B cell (primary cell): ENCODE measurements at regions not wholly inside any gene's neighbourhood (a gene's known extent, or its start where the extent isn't known, plus 50 kb on each side); places are given as distances from the start of the nearest gene placed in this dataset.

ENCODE experiments used
- ATAC-seq: fragments of 200-7000 bp; cut with Tn5 transposase; one replicate; pipeline ENCODE4 v1.10.0; 2021; ENCODE audit warnings: low read depth, mild to moderate bottlenecking, moderate number of reproducible peaks, moderate library complexity
- CTCF ChIA-PET: fragments of 350-600 bp; sonication (Branson Sonifier 250); formaldehyde crosslinking; loops from one replicate; lab custom pipeline; 2021; ENCODE audit warnings: antibody characterized with exemption, inconsistent platforms; lab: Charles Lee
- POLR2A ChIA-PET: fragments of 350-600 bp; sonication (Branson Sonifier 250); formaldehyde crosslinking; loops from one replicate; lab custom pipeline; 2021; ENCODE audit warnings: antibody characterized with exemption; lab: Charles Lee
- DNase-seq: peaks from one replicate; pipeline ENCODE4 v3.0.0; 2013
- H2AFZ ChIP-seq: 2 replicates; pipeline ENCODE4 v1.6.1; 2012; ENCODE audit warnings: mild to moderate bottlenecking, low read depth, low read length; ENCODE audit not compliant: insufficient read depth, poor library complexity, severe bottlenecking
- H3K27ac ChIP-seq, 2 donors: 1 replicate in 1 of 2; 2 replicates in 1 of 2; pipeline ENCODE4 v1.5.1; 2012 to 2013; ENCODE audit warnings: low read length in 2 of 2, mild to moderate bottlenecking in 2 of 2, moderate library complexity in 1 of 2
- H3K27me3 ChIP-seq, 4 experiments: fragments of 200-600 bp in 1 of 4; sonication (generic) in 1 of 4; replicated peaks in 1 of 4; 1 replicate in 2 of 4; 2 replicates in 2 of 4; pipeline versions ENCODE4 v1.6.1 to v1.7.0; 2013 to 2016; ENCODE audit warnings: low read length in 3 of 4, mild to moderate bottlenecking in 2 of 4, mixed read lengths in 1 of 4, moderate library complexity in 1 of 4; ENCODE audit not compliant: insufficient read depth in 4 of 4, control insufficient read depth in 3 of 4; ENCODE audit errors: control extremely low read depth in 1 of 4
- H3K36me3 ChIP-seq, 2 experiments: replicated peaks in 1 of 2; 1 replicate in 1 of 2; 2 replicates in 1 of 2; pipeline versions ENCODE4 v1.6.1 to v1.7.1; 2013; ENCODE audit warnings: low read length in 1 of 2; ENCODE audit not compliant: insufficient read depth in 2 of 2, control insufficient read depth in 1 of 2; ENCODE audit errors: control extremely low read depth in 1 of 2, extremely low read depth in 1 of 2
- H3K4me1 ChIP-seq, 2 donors: fragments of 200-600 bp in 1 of 2; sonication (generic) in 1 of 2; 1 replicate in 1 of 2; 2 replicates in 1 of 2; pipeline versions ENCODE4 v1.5.1 to v1.6.1; 2013 to 2017; ENCODE audit warnings: low read length in 2 of 2; ENCODE audit not compliant: control insufficient read depth in 2 of 2, insufficient read depth in 2 of 2
- H3K4me2 ChIP-seq: replicated peaks from 2 replicates; pipeline ENCODE3; 2012; ENCODE audit warnings: mild to moderate bottlenecking, low read depth, low read length; ENCODE audit not compliant: poor library complexity, severe bottlenecking
- H3K4me3 ChIP-seq, 5 experiments: fragments of 200-600 bp in 1 of 5; sonication (generic) in 1 of 5; 1 replicate in 3 of 5; 2 replicates in 2 of 5; pipeline versions ENCODE4 v1.5.1 to v1.7.0; 2011 to 2016; ENCODE audit warnings: low read length in 4 of 5, mild to moderate bottlenecking in 4 of 5, low read depth in 2 of 5, control low read depth in 1 of 5, moderate library complexity in 1 of 5; ENCODE audit not compliant: insufficient read depth in 1 of 5; ENCODE audit errors: control extremely low read depth in 1 of 5, extremely low read depth in 1 of 5
- H3K79me2 ChIP-seq: fragments of 200-600 bp; sonication (generic); one replicate; pipeline ENCODE4 v1.6.0; 2016; ENCODE audit warnings: low read length; ENCODE audit not compliant: control insufficient read depth, insufficient read depth
- H3K9ac ChIP-seq: fragments of 200-600 bp; sonication (generic); 2 replicates; pipeline ENCODE4 v1.6.1; 2017; ENCODE audit warnings: mild to moderate bottlenecking, low read length, moderate library complexity
- H3K9me3 ChIP-seq, 3 donors: one replicate each; pipeline versions ENCODE4 v1.6.1 to v1.7.1; 2013; ENCODE audit warnings: low read length in 2 of 3; ENCODE audit not compliant: control insufficient read depth in 2 of 3, insufficient read depth in 1 of 3; ENCODE audit errors: control extremely low read depth in 1 of 3
- H4K20me1 ChIP-seq: 2 replicates; pipeline ENCODE4 v1.6.0; 2012; ENCODE audit warnings: mild to moderate bottlenecking, low read length; ENCODE audit not compliant: insufficient read depth, control insufficient read depth, poor library complexity, severe bottlenecking
- H3K27ac Mint-ChIP-seq: one replicate; pipeline ENCODE4 v1.8.0; 2021; ENCODE audit warnings: mixed read lengths
- H3K27me3 Mint-ChIP-seq: one replicate; pipeline ENCODE4 v1.8.0; 2021; ENCODE audit warnings: mixed read lengths
- H3K4me1 Mint-ChIP-seq: one replicate; pipeline ENCODE4 v1.8.0; 2021; ENCODE audit warnings: mixed read lengths
- H3K4me3 Mint-ChIP-seq: one replicate; pipeline ENCODE4 v1.8.0; 2021; ENCODE audit warnings: mixed read lengths
- H3K9me3 Mint-ChIP-seq: one replicate; pipeline ENCODE4 v1.8.0; 2022; ENCODE audit warnings: mixed read lengths; ENCODE audit not compliant: insufficient read depth
- CTCF ChIP-seq: fragments of 200-600 bp; IDR thresholded peaks from one replicate; pipeline ENCODE4 v1.8.0; 2022; ENCODE audit warnings: antibody characterized with exemption, mild to moderate bottlenecking
- EZH2 ChIP-seq: IDR thresholded peaks from 2 replicates; pipeline ENCODE4 v1.6.1; 2012; ENCODE audit warnings: borderline replicate concordance, low read depth, mild to moderate bottlenecking, moderate library complexity, low read length; ENCODE audit not compliant: insufficient read depth, poor library complexity, severe bottlenecking
- WGBS: methylation state at CpG from one replicate; pipeline ENCODE4 v1.1.5; 2013; ENCODE audit warnings: missing lambda C conversion rate; ENCODE audit not compliant: insufficient coverage; 5-methylcytosine and 5-hydroxymethylcytosine counted together
- intact Hi-C: fragments of 100-400 bp; cut with micrococcal nuclease; formaldehyde crosslinking; loops from one replicate; pipeline ENCODE4 v1.10.0; 2022

GRCh38 chr7:1323178-1324027 is 90.7 kb downstream of the UNCX start:
- Histone ChIP-seq H3K4me2 (no peak overlapping the region), H2AFZ (no peak overlapping the region), H3K79me2 (no peaks in the 10 kb centered on the region), H4K20me1 (no peaks in the 10 kb centered on the region), H3K9me3 (peaks cover 0 to 8% (median 0%) of the 10 kb centered on the region in 3 donors), H3K4me3 (no peak overlapping the region), H3K9ac (no peak overlapping the region), H3K27me3 (peaks cover 0 to 8% (median 0%) of the 10 kb centered on the region in 4 experiments), H3K36me3 (no peaks in the 10 kb centered on the region), H3K27ac (no peak overlapping the region), H3K4me1 (no peaks in the 10 kb centered on the region)
- H3K4me3 Mint-ChIP-seq, result no peak overlapping the region
- TF ChIP-seq CTCF (no peak), EZH2 (no peak)
- DNase-seq, result no peak
- no peaks in the 10 kb centered on the region for H3K4me1 Mint-ChIP-seq
- H3K27me3 Mint-ChIP-seq, result peaks cover 4% of the 10 kb centered on the region
- 41% methylated on average over 53 of the region's 63 CpGs for WGBS
- no peak for ATAC-seq
- intact Hi-C loops, result no loop called here
- CTCF ChIA-PET, result no interaction called here
- no peaks in the 10 kb centered on the region for H3K9me3 Mint-ChIP-seq
- POLR2A ChIA-PET, result no interaction called here
- no peak overlapping the region for H3K27ac Mint-ChIP-seq
